SU-DHL-6 (cell line): ENCODE measurements at regions not wholly inside any gene's neighbourhood (a gene's known extent, or its start where the extent isn't known, plus 50 kb on each side); places are given as distances from the start of the nearest gene placed in this dataset.
"Not testable (repeated sequence)": the region's sequence is repeated elsewhere in the genome, so short reads cannot be mapped to it uniquely, and the experiment has no call there.

Experiments used
- H2AFZ ChIP-seq: fragments of 200-600 bp; sonication (generic); 2 replicates; pipeline ENCODE4 v1.6.1; 2014; ENCODE audit warnings: low read depth, mild to moderate bottlenecking, moderate library complexity, mixed read lengths, antibody characterized with exemption, low read length; ENCODE audit not compliant: severe bottlenecking
- H3F3A ChIP-seq: fragments of 200-600 bp; shearing (Covaris generic); 2 replicates; pipeline ENCODE4 v1.6.0; 2016; ENCODE audit warnings: antibody characterized with exemption, mild to moderate bottlenecking; ENCODE audit not compliant: insufficient read depth
- H3K27ac ChIP-seq: fragments of 200-600 bp; sonication (generic); 2 replicates; pipeline ENCODE4 v1.5.1; 2016; ENCODE audit warnings: low read depth, mild to moderate bottlenecking, low read length, moderate library complexity, mixed read lengths
- H3K27me3 ChIP-seq: fragments of 200-600 bp; sonication (generic), shearing (Covaris generic); 2 replicates; pipeline ENCODE4 v1.6.0; 2014; ENCODE audit warnings: mild to moderate bottlenecking, low read length
- H3K36me3 ChIP-seq: fragments of 200-600 bp; sonication (generic); 2 replicates; pipeline ENCODE4 v1.6.1; 2014; ENCODE audit warnings: mild to moderate bottlenecking, low read length, mixed read lengths
- H3K4me2 ChIP-seq: fragments of 300-600, 200-600 bp; shearing (Covaris generic), sonication (generic); 2 replicates; pipeline ENCODE4 v1.6.0; 2014; ENCODE audit warnings: low read length, low read depth, mild to moderate bottlenecking; ENCODE audit not compliant: poor library complexity, severe bottlenecking
- H3K4me3 ChIP-seq: fragments of 200-600 bp; sonication (generic); 2 replicates; pipeline ENCODE4 v1.5.1; 2014; ENCODE audit warnings: antibody characterized with exemption, low read length, mild to moderate bottlenecking, mixed read lengths; ENCODE audit not compliant: insufficient read depth, poor library complexity, severe bottlenecking
- H3K79me2 ChIP-seq: fragments of 200-600 bp; sonication (generic); 2 replicates; pipeline ENCODE4 v1.6.1; 2014; ENCODE audit warnings: mild to moderate bottlenecking, low read length, moderate library complexity; ENCODE audit not compliant: insufficient read depth
- H3K9ac ChIP-seq: fragments of 200-600 bp; sonication (generic); 2 replicates; pipeline ENCODE4 v1.7.0; 2014; ENCODE audit warnings: mild to moderate bottlenecking, low read length
- H3K9me2 ChIP-seq: fragments of 200-600 bp; sonication (generic); replicated peaks from 2 replicates; pipeline ENCODE4 v1.6.1; 2014; ENCODE audit warnings: low read length; ENCODE audit not compliant: insufficient read depth
- H3K9me3 ChIP-seq: fragments of 200-600 bp; sonication (generic); 2 replicates; pipeline ENCODE4 v1.6.1; 2014; ENCODE audit warnings: low read length, mixed read lengths; ENCODE audit not compliant: insufficient read depth
- H4K20me1 ChIP-seq: fragments of 200-600 bp; sonication (generic); 2 replicates; pipeline ENCODE4 v1.6.1; 2014; ENCODE audit warnings: low read depth, mild to moderate bottlenecking, antibody characterized with exemption, low read length, moderate library complexity, mixed read lengths
- CTCF ChIP-seq: fragments of 200-600 bp; sonication (generic); IDR thresholded peaks from one replicate; pipeline ENCODE4 v1.5.1; 2017; ENCODE audit warnings: antibody characterized with exemption, mild to moderate bottlenecking, low read length, moderate library complexity; ENCODE audit not compliant: insufficient read depth, poor library complexity, severe bottlenecking
- EZH2phosphoT487 ChIP-seq: fragments of 200-600 bp; sonication (generic), shearing (Covaris generic); conservative IDR thresholded peaks from 2 replicates; pipeline ENCODE4 v1.6.1; 2018; ENCODE audit warnings: mild to moderate bottlenecking, antibody characterized with exemption, low read length, moderate library complexity, mixed read lengths

GRCh38 chr14:61609884-61610283 is 85.4 kb upstream of the HIF1A start:
- Histone ChIP-seq H3K27ac (no peak overlapping the region), H4K20me1 (no peaks in the 10 kb centered on the region), H2AFZ (no peak overlapping the region), H3K9me2 (no peaks in the 10 kb centered on the region), H3K36me3 (no peaks in the 10 kb centered on the region), H3F3A (no peaks in the 10 kb centered on the region), H3K27me3 (no peaks in the 10 kb centered on the region), H3K79me2 (no peaks in the 10 kb centered on the region), H3K4me3 (no peak overlapping the region), H3K4me2 (no peak overlapping the region), H3K9me3 (no peaks in the 10 kb centered on the region), H3K9ac (no peak overlapping the region)
- TF ChIP-seq EZH2phosphoT487: no peak
- TF ChIP-seq CTCF: no peak

GRCh38 chr14:61610900-61611299 is 84.4 kb upstream of the HIF1A start:
- Histone ChIP-seq H3K4me2 (no peak overlapping the region), H3K79me2 (no peaks in the 10 kb centered on the region), H3K9ac (no peak overlapping the region), H3K27me3 (no peaks in the 10 kb centered on the region), H4K20me1 (no peaks in the 10 kb centered on the region), H2AFZ (no peak overlapping the region), H3K9me2 (no peaks in the 10 kb centered on the region), H3F3A (no peaks in the 10 kb centered on the region), H3K9me3 (no peaks in the 10 kb centered on the region), H3K36me3 (no peaks in the 10 kb centered on the region), H3K4me3 (no peak overlapping the region), H3K27ac (no peak overlapping the region)
- TF ChIP-seq EZH2phosphoT487: no peak
- TF ChIP-seq CTCF: no peak

- Histone ChIP-seq H2AFZ (no peak overlapping the region), H3K79me2 (no peaks in the 10 kb centered on the region), H3K27ac (no peak overlapping the region), H3K4me2 (no peak overlapping the region), H3K36me3 (no peaks in the 10 kb centered on the region), H3K9me3 (no peaks in the 10 kb centered on the region), H4K20me1 (no peaks in the 10 kb centered on the region), H3K4me3 (no peak overlapping the region), H3K9me2 (no peaks in the 10 kb centered on the region), H3K27me3 (no peaks in the 10 kb centered on the region), H3K9ac (no peak overlapping the region), H3F3A (no peaks in the 10 kb centered on the region)
- TF ChIP-seq CTCF (no peak), EZH2phosphoT487 (no peak)
These were observed 83.3 kb upstream of the HIF1A start for GRCh38 chr14:61611880-61612630.

- H2AFZ ChIP-seq, H3K4me3 ChIP-seq, H4K20me1 ChIP-seq, H3K4me2 ChIP-seq, H3K27me3 ChIP-seq, H3K9me3 ChIP-seq, H3K9ac ChIP-seq, H3K9me2 ChIP-seq, H3K27ac ChIP-seq, H3K79me2 ChIP-seq, H3F3A ChIP-seq, H3K36me3 ChIP-seq: not testable (repeated sequence)
These were observed 82.3 kb upstream of the HIF1A start for GRCh38 chr14:61613006-61613405.
